Brain microvascular endothelial cell (primary cell): ENCODE measurements at regions not wholly inside any gene's neighbourhood (a gene's known extent, or its start where the extent isn't known, plus 50 kb on each side); places are given as distances from the start of the nearest gene placed in this dataset.

Source experiments
- DNase-seq: peaks from one replicate; pipeline ENCODE4 v3.0.0-alpha.2; 2020
- H3K27ac ChIP-seq: fragments of 250-450 bp; sonication (Bioruptor Pico); 2 replicates; pipeline ENCODE4 v1.5.1; 2020; ENCODE audit warnings: mild to moderate bottlenecking, moderate library complexity
- H3K27me3 ChIP-seq: fragments of 250-450 bp; sonication (Bioruptor Pico); replicated peaks from 2 replicates; pipeline ENCODE4 v1.5.1; 2020; ENCODE audit warnings: mild to moderate bottlenecking
- H3K36me3 ChIP-seq: fragments of 250-450 bp; sonication (Bioruptor Pico); replicated peaks from 2 replicates; pipeline ENCODE4 v1.5.1; 2020; ENCODE audit warnings: mild to moderate bottlenecking
- H3K4me3 ChIP-seq: 2 replicates; pipeline ENCODE4 v1.5.1; 2011; ENCODE audit warnings: low read depth, mild to moderate bottlenecking, control low read depth, low read length, moderate library complexity
- in situ Hi-C: cut with HindIII; loops from 2 replicates; pipeline ENCODE4 v1.10.0; 2017; ENCODE audit warnings: low sequenced_read_pairs, low pct_ligation_motif_present
- TF ChIP-seq, protein P1 (sequence below): IDR thresholded peaks from 2 replicates; pipeline ENCODE4 v1.5.1; 2011; ENCODE audit warnings: low read depth, mild to moderate bottlenecking, moderate library complexity, low read length, control low read depth, inconsistent platforms; ENCODE audit errors: missing control alignments

DNA sequence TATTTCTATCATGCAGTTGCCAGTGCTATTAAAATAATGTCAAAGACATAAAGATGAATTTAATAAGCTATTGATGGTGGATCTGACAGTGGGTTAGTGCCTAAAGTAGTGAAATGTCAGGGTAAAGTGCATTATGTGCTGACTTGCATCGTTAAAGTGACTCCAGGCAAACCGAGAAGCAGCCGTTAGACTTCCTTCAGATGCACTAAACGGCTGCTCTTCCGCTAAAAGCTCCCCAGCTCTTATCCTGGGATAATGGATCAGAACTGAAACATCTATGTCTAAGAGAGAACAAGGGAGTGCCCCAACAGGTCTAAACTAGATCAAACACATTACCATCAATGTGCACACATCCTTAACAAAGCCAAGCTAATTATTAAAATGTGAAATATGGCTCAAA, 468.2 kb downstream of the NTRK2 start:
- DNase-seq: no peak
- TF ChIP-seq, protein P1, sequence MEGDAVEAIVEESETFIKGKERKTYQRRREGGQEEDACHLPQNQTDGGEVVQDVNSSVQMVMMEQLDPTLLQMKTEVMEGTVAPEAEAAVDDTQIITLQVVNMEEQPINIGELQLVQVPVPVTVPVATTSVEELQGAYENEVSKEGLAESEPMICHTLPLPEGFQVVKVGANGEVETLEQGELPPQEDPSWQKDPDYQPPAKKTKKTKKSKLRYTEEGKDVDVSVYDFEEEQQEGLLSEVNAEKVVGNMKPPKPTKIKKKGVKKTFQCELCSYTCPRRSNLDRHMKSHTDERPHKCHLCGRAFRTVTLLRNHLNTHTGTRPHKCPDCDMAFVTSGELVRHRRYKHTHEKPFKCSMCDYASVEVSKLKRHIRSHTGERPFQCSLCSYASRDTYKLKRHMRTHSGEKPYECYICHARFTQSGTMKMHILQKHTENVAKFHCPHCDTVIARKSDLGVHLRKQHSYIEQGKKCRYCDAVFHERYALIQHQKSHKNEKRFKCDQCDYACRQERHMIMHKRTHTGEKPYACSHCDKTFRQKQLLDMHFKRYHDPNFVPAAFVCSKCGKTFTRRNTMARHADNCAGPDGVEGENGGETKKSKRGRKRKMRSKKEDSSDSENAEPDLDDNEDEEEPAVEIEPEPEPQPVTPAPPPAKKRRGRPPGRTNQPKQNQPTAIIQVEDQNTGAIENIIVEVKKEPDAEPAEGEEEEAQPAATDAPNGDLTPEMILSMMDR: no peak
- no peak overlapping the region for H3K4me3 ChIP-seq
- H3K27me3 ChIP-seq: no peaks in the 10 kb centered on the region
- in situ Hi-C loops: no loop called here
- no peaks in the 10 kb centered on the region for H3K36me3 ChIP-seq
- no peak overlapping the region for H3K27ac ChIP-seq

DNA sequence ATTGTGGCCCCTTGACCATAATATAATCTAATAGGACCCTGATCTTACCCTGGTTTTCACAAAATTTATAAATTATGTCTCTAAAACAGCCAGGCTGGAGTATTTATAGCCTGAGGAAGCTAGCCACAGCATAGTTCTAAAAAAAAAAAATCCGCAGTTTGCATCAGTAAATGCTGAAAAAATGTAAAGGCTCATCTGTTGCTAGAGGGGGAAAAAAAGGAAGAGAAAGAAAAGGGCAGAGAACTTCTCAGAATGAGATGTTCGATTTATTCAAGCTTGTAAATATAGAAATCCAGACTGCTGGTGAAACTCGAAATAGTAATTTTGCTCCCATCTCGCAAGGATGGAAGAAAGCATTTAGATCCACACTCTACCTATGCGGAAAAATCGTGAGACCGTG, 467.5 kb downstream of the NTRK2 start:
- H3K27me3 ChIP-seq: no peaks in the 10 kb centered on the region
- TF ChIP-seq, protein P1: no peak
- no peak for DNase-seq
- in situ Hi-C loops: no loop called here
- H3K4me3 ChIP-seq: no peak overlapping the region
- no peak overlapping the region for H3K27ac ChIP-seq
- H3K36me3 ChIP-seq: no peaks in the 10 kb centered on the region

DNA sequence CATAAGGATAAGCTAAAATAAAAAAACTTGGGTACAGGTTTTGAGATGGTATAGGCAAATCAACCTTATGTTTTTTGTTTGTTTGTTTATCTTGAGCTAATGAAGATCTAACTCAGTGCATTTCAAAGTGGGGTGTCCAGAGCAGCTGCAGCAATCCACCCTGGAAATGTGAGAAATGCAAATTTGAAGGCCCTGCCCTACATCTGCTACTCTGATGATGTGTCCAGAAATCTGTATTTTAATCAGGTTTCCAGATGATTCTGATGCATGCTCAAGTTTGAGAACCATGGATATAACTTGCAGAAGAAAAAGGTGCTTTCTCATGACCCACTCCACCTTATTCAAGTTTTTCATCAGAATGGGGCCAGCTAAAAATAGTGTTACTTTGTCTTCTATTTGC, 467.0 kb downstream of the NTRK2 start:
- DNase-seq: no peak
- Histone ChIP-seq H3K27me3 (no peaks in the 10 kb centered on the region), H3K27ac (no peak overlapping the region), H3K36me3 (no peaks in the 10 kb centered on the region), H3K4me3 (no peak overlapping the region)
- in situ Hi-C loops: no loop called here
- TF ChIP-seq, protein P1: no peak

DNA sequence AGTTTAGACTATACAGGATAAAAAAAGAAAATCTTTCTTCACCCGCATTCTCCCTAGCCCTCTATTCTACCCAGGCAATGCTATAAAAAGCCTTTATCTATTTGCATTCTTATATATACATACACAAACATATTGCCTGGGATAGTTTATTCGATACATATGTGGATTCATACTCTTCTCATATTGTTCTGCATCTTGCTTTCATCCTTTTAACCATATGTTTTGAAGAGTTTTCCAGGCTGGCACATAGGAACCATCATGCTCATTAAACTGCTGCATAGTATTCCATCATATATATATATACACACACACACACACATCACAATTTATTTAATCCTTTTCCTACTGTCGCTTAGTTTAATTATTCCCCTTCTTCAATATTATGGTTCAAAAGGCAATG, 461.2 kb downstream of the NTRK2 start:
- no peak overlapping the region for H3K27ac ChIP-seq
- no peak for DNase-seq
- no peak overlapping the region for H3K4me3 ChIP-seq
- H3K27me3 ChIP-seq: no peaks in the 10 kb centered on the region
- TF ChIP-seq, protein P1: no peak
- in situ Hi-C loops: no loop called here
- H3K36me3 ChIP-seq: no peaks in the 10 kb centered on the region

DNA sequence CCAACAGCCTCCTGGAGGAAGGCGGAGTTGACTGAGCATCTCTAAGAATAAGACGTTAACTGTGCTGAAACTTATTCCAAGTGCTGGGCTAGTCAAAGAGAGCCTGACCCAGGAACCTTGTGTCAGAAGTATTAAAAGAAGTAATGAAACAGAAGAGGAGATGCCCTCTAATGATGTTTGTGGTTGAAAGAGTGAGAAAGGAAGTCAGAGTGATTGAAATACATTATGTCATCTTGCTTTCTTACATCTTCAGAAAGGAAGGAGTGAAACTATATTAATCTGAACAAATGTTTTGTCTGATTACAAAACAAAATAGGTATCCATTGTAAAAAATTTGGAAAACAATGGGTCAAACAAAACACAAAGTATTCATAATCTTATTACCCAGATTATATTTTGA, 460.7 kb downstream of the NTRK2 start:
- DNase-seq: no peak
- TF ChIP-seq, protein P1: no peak
- no peak overlapping the region for H3K27ac ChIP-seq
- H3K4me3 ChIP-seq: no peak overlapping the region
- in situ Hi-C loops: no loop called here
- H3K27me3 ChIP-seq: no peaks in the 10 kb centered on the region
- H3K36me3 ChIP-seq: no peaks in the 10 kb centered on the region

DNA sequence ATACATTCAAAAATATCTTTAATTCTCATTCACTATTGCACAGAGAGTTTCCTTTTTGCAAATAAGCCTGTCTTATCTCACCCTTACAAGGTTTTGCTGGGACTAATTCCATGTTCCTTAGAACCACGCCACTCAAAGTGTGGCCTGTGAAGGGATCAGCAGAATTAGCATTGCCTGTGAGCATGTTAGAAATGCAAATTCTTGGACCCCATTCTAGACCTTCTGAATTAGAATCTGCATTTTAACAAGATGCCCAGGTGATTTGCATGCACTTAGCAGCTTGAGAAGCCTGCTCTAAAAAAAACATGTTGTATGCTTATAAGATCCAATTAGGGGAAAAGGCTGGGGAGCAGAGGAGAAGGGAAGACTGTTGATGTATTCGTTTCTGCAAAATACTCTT, 460.0 kb downstream of the NTRK2 start:
- TF ChIP-seq, protein P1: no peak
- in situ Hi-C loops: no loop called here
- no peaks in the 10 kb centered on the region for H3K27me3 ChIP-seq
- no peak overlapping the region for H3K4me3 ChIP-seq
- H3K27ac ChIP-seq: no peak overlapping the region
- H3K36me3 ChIP-seq: no peaks in the 10 kb centered on the region
- no peak for DNase-seq
